Fibroblast of skin of scalp (primary cell): ENCODE measurements at regions not wholly inside any gene's neighbourhood (a gene's known extent, or its start where the extent isn't known, plus 50 kb on each side); places are given as distances from the start of the nearest gene placed in this dataset.
"Not testable (repeated sequence)": the region's sequence is repeated elsewhere in the genome, so short reads cannot be mapped to it uniquely, and the experiment has no call there.

Experiments used
- DNase-seq: peaks from one replicate; pipeline ENCODE4 v3.0.0-alpha.2; 2013

DNA sequence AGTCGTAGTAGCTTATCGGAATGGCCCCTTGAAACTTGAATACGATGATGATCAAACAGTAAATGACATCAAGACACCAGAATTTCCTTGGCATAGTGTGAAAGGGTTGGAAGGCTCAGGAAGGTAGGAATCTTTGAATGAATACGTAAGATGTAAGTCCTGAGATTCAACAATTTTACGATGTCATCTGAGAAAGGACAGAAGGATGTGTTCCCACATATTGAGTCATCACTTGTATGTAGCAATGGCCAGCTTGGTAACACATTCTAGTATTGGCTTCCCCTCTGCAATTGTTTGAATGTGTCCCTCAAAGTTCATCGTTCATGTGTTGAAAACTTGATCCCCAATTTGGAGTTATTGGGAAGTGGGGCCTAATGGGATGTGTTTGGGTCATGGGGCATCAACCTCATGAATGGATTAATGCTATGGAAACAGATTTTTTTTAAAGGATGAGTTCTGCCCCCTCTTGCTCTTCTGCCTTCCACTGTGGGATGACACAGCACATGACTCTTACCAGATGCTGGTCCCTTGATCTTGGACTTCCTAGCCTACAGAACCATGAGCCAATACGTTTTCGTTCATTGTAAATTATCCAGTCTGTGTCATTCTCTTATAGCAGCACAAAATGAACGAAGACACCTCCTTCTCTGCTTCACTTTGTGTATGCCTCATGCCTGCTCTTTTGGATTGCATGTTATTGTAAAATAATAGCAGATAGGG lies 284.6 kb downstream of the BCAT1 start:
- peak; percentile 1 for DNase-seq

DNA sequence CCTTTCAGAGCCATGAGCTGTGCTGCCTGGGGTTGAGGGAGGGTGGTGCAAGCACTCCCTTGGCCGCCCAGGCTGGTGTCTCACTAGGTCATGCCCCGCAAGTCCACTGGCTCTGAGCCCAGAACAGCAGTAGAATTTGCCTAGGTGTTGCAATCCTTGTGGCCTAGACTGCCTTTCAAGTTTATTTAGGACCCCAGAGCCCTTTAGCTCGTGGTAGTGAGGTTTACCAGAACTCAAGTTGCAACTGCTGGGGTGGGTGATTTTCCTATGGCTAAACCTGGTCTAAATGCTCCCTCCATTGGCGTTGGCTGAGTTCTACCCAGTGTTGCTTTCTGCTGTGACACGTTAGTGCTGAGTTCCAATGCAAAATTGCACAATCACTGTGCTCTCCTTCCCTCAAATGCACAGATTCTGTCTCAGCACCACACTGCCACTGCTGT lies 287.2 kb downstream of the BCAT1 start:
- no peak for DNase-seq

DNA sequence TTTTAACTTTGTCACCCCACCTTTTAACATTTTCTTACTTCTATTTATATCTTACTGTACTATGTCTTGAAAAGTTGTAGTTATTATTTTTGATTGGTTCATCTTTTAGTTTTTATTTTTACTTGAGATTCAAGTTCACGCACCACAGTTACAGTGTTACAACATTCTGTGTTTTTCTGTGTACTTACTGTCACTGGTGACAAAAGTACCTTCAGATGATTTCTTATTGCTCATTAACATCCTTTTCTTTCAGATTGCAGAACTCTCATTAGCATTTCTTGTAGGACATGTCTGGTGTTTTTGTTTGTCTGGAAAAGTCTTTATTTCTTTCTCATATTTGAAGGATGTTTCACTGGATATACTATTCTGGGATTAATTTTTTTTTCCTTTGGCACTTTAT lies 289.9 kb downstream of the BCAT1 start:
- DNase-seq, result no peak

DNA sequence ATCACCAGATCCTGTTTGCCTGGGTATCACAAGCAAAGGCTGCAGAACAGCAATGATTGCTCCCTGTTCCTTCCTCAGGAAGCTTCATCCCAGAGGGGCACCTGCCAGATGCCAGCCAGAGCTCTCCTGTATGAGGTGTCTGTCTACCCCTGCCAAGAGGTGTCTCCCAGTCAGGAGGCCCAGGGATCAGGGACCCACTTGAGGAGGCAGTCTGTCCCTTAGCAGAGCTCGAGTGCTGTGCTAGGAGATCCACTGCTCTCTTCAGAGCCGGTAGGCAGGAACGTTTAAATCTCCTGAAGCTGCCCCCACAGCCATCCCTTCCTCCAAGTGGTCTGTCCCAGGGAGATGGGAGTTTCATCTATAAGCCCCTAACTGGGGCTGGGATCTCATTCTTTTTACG lies 294.6 kb downstream of the BCAT1 start:
- not testable (repeated sequence) for DNase-seq

DNA sequence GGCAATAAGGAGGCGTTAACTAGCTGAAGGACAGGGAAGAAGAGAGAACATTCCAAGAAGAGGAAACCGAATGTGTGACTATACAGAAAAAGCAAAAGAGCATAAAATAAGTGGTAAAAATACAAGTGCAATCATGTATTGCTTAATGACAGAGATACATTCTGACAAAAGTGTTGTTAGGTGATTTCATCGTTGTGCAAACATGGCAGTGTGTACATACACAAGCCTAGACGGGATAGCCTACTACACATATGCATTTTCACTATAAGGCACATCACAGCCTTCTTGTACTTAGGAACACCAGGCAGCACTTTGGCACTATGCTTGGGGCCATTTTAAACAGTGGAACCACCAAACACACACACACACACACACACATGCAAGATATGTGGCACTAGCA lies 299.3 kb downstream of the BCAT1 start:
- no peak for DNase-seq

DNA sequence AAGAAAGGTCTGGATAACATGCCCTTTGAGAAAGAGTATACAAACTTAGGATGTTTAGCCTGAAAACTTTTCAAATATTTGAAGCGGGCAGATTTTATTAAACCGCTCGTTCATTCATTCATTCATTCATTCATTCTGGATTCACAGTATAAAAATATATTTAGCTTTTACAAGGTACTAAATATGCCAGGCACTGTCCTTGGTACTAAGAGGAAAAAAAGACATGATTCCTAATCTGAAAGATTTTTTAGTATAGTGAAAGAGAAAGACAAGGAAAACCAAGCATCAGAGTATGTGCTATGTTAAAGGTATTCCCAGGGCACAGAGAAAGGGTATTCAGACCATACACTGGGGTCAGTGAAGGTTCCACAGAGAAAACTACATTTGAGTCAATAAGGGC lies 299.7 kb downstream of the BCAT1 start:
- DNase-seq, result no peak

DNA sequence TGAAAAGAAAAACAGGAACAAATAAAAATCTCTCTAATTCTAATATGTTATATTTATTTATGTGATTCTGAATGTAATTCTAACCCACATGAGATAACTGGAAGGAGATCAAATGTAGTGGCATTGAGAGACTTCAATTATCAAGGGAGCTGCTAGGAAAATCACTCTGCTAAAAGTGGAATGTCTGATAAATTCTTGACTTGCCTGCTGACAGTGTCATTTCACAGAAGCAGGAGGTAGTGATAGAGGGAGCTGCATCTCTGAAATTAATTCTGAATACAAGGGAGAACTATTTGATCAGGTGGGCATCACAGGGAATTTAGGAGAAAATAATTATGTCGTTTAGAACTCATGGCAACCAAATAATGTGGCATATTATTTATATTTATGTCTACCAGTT lies 303.6 kb downstream of the BCAT1 start:
- DNase-seq, result no peak

DNA sequence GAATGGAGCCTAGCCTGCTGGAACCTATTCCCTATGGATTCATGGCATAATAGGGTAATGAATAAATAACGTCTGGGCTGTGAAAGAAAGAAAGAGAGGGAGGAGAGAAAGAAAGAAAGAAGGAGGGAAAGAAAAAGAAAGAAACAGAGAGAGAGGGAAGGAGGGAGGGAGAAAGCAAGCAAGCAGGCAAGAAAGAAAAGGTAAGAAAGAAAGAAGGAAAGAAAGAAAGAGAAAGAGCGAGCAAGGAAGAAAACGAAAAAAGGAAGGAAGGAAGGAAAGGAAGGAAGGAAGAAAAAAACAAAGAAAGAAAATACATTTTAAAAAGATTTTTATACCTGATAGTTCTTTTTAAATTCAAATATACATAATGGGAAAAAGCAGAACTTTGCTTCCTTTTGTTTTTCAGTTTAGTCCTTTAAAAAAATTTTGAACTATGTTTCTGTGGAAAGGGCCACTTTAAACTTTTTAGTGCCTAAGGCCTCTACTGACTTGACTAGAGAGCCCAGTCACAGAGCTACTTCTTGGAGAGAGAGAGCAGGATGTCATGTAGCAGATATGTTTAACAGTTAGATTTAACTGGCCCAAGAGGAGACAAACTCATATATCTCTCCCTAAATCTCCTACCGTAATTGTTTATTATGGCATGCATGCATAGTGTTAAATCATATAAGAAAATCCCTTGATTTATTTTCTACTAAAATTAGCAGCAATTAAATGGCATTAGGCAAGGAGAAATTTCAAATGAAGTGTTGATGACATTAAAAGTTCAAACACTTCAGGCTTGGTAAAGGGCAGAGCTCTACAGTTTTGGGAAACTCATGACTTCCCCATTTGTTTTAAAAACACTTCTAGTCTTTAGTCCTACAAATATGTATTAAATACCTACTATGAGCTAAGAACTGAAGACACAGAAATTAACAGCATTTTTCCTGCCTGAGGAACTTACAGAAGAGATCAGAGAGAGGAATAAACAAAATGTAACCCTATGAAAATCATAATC lies 305.5 kb downstream of the BCAT1 start:
- DNase-seq, result no peak

DNA sequence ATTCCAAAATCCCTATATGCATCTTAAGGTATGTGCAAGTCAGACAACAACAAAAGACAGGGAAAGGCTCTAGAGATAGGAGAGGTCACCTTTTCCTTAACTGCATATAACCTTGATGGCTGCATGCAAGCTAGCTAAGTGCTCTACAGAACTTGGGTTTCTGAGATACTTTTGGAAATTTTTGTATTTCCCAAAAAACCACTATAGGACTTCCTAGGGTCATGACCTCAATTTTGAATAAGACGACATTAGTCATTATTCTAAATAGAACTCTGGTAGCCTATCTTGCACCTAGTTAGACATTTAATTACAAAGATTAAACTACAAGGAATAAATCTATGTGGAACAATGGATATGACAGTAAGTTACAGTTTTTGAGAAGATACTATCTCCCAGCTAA lies 309.3 kb downstream of the BCAT1 start:
- DNase-seq, result no peak

DNA sequence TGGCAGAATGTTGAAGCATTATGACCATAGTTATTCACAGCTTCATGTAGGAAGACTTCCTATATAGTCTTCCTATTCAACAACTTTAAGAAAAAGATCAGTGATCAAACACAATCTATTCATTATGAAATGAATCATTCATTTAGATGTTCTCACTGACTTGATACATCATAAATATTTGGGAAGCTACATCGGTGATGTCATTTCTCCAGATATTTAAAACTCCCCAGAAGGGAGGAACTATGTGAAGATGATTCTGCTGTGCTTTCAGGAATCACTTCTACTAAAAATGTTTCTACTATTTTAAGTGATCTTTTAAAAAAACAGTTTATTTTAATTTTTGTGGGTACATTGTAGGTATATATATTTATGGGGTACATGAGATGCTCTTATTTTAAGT lies 316.4 kb downstream of the BCAT1 start:
- no peak for DNase-seq

DNA sequence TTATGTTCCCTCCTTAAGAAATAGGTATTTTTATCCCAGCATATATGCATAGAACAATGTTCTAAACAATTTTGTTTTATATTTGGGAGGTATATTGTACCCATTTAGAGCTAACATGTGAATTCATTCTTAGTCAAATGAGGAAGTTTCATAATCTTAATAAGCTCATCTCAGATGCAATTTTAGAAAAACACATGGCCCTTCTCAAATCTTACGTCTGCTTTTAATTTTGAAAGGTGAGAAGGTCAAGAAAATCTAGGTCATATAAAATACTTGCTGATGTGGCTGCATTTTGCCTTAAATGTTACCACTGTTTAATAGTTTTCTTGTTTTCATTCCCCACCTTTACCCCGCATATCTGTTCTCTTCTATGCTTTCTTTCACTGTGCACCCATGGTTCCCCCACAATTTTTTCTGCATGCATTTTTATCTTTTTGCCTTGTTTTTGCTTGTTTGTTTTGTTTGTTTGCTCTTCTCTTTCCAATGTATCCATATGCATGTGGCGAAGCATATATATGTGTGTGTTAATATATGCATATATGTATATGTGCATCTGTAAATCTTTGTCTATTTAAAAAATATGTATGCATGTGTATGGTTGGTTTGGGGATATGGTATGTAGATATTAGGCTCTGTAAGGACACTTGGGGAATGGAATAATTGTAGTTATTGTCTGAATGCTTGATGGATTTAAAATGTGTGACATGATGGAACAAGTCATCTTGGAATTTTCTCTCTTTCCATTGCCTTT lies 317.1 kb downstream of the BCAT1 start:
- DNase-seq, result no peak

DNA sequence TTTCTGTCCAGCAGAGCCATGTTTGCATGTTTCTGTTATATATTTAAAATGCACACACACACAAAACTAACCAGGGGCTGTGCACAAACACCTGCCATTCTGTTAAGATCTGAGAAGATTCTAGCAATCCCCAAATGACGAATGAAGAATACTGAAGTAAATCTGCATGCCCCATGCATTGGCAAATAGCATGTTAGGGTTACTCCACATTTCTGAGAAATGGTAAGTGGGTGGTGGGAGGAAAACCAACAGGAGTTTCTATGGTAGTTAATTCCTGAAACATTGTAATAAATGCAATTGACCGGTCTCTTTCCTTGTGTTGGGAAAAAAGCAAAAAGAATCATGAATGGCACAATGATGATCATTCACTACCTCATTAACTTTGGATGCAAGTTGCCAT lies 318.0 kb downstream of the BCAT1 start:
- no peak for DNase-seq

DNA sequence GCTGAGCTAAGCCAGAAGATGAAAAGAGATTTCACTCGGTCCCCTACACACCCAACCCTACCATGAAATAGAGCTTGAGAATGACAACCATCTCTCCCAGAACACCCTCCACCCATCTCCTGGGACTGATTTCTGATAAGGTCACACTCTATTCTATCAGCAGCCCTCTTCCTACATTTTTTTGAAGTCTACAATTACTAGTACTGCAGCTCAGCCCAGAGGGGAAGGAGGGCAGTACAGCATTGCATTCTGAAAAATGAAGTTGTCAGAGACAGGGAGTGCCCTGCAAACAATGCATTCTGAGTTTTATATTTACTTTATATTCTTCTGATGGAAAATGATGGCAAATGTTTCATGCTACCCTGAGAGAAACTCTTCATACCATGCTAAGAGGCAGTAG lies 318.5 kb downstream of the BCAT1 start:
- no peak for DNase-seq

DNA sequence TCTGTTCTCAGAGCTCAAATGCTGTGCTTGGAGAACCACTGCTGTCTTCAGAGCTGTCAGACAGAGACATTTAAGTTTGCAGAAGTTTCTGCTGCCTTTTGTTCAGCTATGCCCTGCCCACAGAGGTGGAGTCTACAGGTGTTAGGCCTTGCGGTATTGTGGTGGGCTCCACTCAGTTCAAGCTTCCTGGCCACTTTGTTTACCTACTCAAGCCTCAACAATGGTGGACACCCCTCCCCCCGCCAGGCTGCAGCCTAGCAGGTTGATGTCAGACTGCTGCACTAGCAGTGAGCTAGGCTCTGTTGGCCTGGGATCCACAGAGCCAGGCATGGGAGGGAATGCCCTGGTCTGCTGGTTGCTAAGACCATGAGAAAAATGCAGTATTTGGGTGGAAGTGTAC lies 323.8 kb downstream of the BCAT1 start:
- DNase-seq, result no peak

DNA sequence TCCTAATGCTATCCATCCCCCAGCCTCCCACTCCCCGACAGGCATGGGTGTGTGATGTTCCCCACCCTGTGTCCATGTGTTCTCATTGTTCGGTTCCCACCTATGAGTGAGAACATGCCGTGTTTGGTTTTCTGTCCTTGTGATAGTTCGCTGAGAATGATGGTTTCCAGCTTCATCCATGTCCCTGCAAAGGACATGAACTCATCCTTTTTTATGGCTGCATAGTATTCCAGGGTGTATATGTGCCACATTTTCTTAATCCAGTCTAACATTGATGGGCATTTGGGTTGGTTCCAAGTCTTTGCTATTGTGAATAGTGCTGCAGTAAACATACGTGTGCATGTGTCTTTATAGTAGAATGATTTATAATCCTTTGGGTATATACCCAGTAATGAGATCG lies 328.9 kb downstream of the BCAT1 start:
- DNase-seq, result not testable (repeated sequence)

DNA sequence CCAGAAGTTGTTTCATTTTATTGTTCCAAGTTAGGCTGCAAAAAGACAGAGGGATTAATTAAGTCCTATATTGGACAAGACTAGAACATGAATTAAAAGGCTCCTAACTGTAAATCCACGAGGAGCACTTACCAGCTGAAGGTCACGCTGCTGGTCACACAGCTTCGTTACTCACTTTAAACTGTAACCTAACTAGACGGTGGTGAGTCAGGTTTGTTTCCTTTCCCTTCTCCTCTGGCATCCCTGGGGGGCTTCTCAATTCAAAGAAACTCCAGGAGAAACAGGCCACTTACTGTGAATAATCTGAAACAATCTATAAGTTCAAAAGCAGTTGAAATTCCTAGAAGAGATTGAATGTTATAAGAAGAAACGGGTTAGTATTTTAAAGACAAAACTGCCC lies 331.4 kb downstream of the BCAT1 start:
- DNase-seq, result peak; percentile 12

DNA sequence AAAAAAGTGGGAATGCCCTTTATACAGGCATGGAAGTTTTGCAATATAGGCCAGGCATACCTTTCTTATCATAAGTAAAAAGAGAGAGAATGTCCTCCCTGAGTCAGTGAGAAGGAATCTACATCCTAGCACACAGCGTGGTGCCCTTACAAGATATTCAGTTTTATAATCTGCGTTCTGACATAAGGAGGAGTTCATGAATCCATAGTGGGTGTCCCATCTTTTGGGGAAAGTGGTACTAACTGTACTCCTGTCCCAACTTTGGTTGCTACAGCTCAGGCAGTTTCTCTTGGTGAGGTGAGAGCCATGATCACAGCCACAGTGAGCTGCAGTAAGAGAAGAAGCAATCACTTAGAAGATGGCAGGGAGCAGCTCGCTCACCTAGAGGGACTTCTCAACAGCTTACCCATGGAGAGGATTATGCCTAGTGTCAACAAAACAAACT lies 332.9 kb downstream of the BCAT1 start:
- peak; percentile 27 for DNase-seq

DNA sequence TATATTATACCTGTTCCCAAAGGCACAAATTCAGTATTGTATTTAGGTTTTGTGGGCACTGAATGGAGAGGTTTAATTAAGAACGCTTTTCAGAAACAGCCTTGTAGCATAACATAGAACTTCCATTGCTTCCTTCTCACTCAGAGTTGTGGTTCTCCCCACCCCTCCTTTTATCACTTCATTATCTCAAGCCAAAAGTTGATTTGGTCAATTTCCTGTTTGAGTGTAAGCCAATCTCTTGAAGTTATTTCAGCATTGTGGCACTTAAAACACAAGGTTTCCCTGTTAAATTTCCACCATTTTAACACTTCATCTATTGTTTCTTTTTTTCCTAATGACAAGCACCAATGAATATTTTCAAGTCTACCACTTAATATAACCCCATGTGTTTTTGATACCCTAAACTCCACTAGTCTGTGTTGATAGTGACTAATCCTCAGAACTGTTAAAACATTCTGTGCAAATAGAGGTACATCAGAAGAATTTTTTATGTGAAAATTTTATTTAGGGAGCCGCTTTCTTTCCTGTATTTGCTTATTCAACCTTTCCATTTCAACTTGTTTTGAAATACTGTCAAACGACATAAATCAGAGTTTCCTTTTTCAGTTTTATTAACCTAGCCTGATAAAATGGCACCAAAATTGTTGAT lies 340.1 kb downstream of the BCAT1 start:
- peak; percentile 21 for DNase-seq

DNA sequence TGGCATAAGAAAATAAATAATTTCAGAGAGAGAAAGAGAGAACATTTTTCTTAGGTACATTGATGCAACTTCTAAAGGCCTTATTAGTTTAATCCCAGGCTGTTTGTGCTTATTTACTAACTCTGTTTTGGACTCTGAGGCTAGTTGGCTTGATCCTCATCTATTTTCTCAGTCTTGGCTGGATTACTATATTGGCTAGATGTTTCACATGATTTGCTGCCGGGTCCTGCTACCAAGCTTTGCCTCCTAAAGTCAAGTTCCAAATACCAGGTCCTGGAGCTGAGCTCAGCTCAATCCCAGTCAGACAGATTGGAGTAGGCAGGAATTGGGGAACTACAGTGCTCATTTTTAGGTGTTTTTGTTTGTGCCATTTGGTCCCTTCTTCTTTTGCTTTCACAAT lies 340.8 kb downstream of the BCAT1 start:
- DNase-seq, result no peak

DNA sequence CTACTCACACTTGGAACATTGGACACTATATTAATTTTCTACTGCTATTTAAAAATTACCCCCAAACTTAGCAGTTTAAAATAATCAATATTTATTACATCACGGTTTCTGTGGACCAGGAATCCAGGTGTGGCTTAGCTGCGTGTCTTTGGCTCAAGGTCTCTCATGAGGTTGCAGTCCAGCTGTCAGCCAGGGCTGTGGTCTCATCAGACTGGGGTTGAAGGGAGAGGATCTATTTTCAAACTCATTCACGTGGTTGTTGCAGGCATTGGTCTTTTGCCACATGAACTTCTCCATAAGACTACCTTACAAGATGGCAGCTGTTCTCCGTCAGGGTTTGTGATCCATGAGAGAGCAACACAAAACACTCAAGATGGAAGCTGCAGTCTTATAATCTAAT lies 343.0 kb downstream of the BCAT1 start:
- DNase-seq, result no peak

DNA sequence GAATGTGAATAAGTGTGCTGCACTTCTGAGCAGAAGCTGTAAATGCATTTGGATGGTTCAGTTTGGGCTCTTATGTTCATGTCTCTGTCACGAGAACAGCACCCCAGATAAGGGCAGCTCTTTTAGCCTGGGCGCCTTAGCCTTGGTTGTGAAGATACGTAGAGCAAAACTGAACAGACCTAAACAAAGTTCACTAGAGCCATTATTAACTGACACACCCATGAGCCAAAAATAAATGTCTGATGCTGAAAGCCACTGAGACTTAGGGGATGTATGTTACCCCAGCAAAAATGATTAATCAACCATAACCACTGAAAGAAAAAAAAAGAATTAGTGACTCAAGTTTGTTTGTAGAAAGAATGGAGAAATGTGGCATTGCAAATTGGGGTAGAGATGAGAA lies 343.4 kb downstream of the BCAT1 start:
- no peak for DNase-seq

DNA sequence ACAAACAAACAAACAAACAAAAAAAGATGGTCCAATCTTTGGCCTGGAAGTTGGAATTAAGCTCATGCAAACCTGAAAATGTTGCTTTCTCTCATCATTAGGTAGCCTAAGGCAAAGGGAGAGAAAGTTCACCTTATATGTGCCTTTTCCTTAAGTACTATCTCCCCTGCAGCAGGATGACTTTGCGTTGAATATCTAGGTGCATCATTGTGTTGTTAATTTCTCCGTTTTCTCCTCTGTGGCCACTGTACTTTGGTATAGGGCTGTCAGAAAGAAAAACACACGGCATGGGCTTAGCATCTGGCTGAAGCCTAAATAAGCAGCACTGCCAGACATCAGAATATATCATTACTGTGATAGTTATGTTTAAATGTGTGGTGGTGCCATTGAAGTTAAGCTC lies 345.5 kb downstream of the BCAT1 start:
- DNase-seq, result no peak

DNA sequence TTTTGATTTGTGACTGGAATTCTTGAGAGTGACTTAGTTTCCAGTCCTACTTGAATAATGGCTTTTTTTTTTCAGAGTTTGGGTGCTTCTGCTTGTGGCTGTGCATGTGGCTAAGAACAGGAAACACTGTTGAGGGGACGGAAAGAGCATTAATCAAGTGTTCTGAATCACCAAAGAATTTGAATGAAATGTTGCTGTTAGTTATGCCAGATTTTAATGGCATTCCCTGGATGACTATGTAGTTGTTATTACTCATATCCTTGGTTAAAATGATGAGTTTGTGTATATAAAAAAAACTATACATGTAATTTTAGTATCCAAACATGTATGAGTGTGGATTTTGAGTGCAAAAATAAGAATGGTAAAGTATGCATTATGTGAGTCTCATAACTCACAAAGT lies 347.9 kb downstream of the BCAT1 start:
- DNase-seq, result peak; percentile 87
